OCI-LY1 (cell line): ENCODE measurements at regions not wholly inside any gene's neighbourhood (a gene's known extent, or its start where the extent isn't known, plus 50 kb on each side); places are given as distances from the start of the nearest gene placed in this dataset.

Experiments used
- H2AFZ ChIP-seq: fragments of 200-600 bp; sonication (generic), shearing (Covaris generic); 2 replicates; pipeline ENCODE4 v1.6.0; 2014; ENCODE audit warnings: antibody characterized with exemption, mild to moderate bottlenecking, low read length
- H3F3A ChIP-seq: fragments of 200-600 bp; sonication (generic), shearing (Covaris generic); 2 replicates; pipeline ENCODE4 v1.6.0; 2014; ENCODE audit warnings: mild to moderate bottlenecking, antibody characterized with exemption, low read length, moderate library complexity; ENCODE audit not compliant: insufficient read depth
- H3K27ac ChIP-seq: fragments of 200-600 bp; sonication (generic); 2 replicates; pipeline ENCODE4 v1.5.1; 2014; ENCODE audit warnings: low read length, mixed run types, mild to moderate bottlenecking, low read depth; ENCODE audit not compliant: poor library complexity, severe bottlenecking
- H3K27me3 ChIP-seq: fragments of 200-600 bp; sonication (generic); 2 replicates; pipeline ENCODE4 v1.6.0; 2014; ENCODE audit warnings: antibody characterized with exemption, mild to moderate bottlenecking, low read length, moderate library complexity; ENCODE audit not compliant: insufficient read depth
- H3K36me3 ChIP-seq: fragments of 200-600 bp; sonication (generic); 2 replicates; pipeline ENCODE4 v1.6.1; 2014; ENCODE audit warnings: mild to moderate bottlenecking, antibody characterized with exemption, low read length, moderate library complexity, mixed read lengths; ENCODE audit not compliant: insufficient read depth
- H3K4me1 ChIP-seq: fragments of 200-600 bp; sonication (generic); 2 replicates; pipeline ENCODE4 v1.5.1; 2014; ENCODE audit warnings: mild to moderate bottlenecking, low read length, moderate library complexity; ENCODE audit not compliant: insufficient read depth, severe bottlenecking
- H3K4me2 ChIP-seq: fragments of 200-600 bp; sonication (generic), shearing (Covaris generic); 2 replicates; pipeline ENCODE4 v1.6.1; 2014; ENCODE audit warnings: low read length
- H3K4me3 ChIP-seq: fragments of 200-600 bp; sonication (generic); 2 replicates; pipeline ENCODE4 v1.5.1; 2014; ENCODE audit warnings: low read length, low read depth, mild to moderate bottlenecking, mixed read lengths; ENCODE audit not compliant: poor library complexity, severe bottlenecking
- H3K79me2 ChIP-seq: fragments of 200-600 bp; shearing (Covaris generic); 2 replicates; pipeline ENCODE4 v1.6.1; 2016; ENCODE audit warnings: mixed run types, low read length, mixed read lengths; ENCODE audit not compliant: insufficient read depth
- H3K9ac ChIP-seq: fragments of 200-600 bp; sonication (generic), shearing (Covaris generic); 2 replicates; pipeline ENCODE4 v1.6.1; 2014; ENCODE audit warnings: mild to moderate bottlenecking, low read length, mixed read lengths
- H3K9me2 ChIP-seq: fragments of 200-600 bp; sonication (generic), shearing (Covaris generic); 2 replicates; pipeline ENCODE4 v1.6.1; 2014; ENCODE audit warnings: low read depth, mild to moderate bottlenecking, low read length, mixed read lengths
- H3K9me3 ChIP-seq: fragments of 200-600 bp; shearing (Covaris generic); 2 replicates; pipeline ENCODE4 v1.6.1; 2014; ENCODE audit warnings: low read length, mixed read lengths
- H4K20me1 ChIP-seq: fragments of 200-600 bp; sonication (generic), shearing (Covaris generic); 2 replicates; pipeline ENCODE4 v1.6.0; 2016; ENCODE audit warnings: mild to moderate bottlenecking, low read length; ENCODE audit not compliant: insufficient read depth
- EZH2 ChIP-seq: fragments of 200-600 bp; sonication (generic), shearing (Covaris generic); IDR thresholded peaks from 2 replicates; pipeline ENCODE4 v1.8.0; 2017; ENCODE audit warnings: borderline replicate concordance, mixed run types, mild to moderate bottlenecking, antibody characterized with exemption, low read length, moderate library complexity, mixed read lengths
- TF ChIP-seq, protein P1 (sequence below): fragments of 200-600 bp; sonication (generic), shearing (Covaris generic); IDR thresholded peaks from 2 replicates; pipeline ENCODE4 v1.5.1; 2017; ENCODE audit warnings: mild to moderate bottlenecking, antibody characterized with exemption, low read length, moderate library complexity, mixed read lengths

GRCh38 chr13:91126806-91127205, 220.7 kb upstream of the MIR17HG start:
- H3K27me3 ChIP-seq, result no peaks in the 10 kb centered on the region
- no peaks in the 10 kb centered on the region for H3K36me3 ChIP-seq
- no peak overlapping the region for H3K4me2 ChIP-seq
- no peaks in the 10 kb centered on the region for H4K20me1 ChIP-seq
- TF ChIP-seq, protein P1, sequence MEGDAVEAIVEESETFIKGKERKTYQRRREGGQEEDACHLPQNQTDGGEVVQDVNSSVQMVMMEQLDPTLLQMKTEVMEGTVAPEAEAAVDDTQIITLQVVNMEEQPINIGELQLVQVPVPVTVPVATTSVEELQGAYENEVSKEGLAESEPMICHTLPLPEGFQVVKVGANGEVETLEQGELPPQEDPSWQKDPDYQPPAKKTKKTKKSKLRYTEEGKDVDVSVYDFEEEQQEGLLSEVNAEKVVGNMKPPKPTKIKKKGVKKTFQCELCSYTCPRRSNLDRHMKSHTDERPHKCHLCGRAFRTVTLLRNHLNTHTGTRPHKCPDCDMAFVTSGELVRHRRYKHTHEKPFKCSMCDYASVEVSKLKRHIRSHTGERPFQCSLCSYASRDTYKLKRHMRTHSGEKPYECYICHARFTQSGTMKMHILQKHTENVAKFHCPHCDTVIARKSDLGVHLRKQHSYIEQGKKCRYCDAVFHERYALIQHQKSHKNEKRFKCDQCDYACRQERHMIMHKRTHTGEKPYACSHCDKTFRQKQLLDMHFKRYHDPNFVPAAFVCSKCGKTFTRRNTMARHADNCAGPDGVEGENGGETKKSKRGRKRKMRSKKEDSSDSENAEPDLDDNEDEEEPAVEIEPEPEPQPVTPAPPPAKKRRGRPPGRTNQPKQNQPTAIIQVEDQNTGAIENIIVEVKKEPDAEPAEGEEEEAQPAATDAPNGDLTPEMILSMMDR, result no peak
- H3K9me2 ChIP-seq, result no peaks in the 10 kb centered on the region
- no peak overlapping the region for H3K27ac ChIP-seq
- H3K4me1 ChIP-seq, result no peaks in the 10 kb centered on the region
- no peak overlapping the region for H3K9ac ChIP-seq
- no peaks in the 10 kb centered on the region for H3K79me2 ChIP-seq
- no peak overlapping the region for H3K4me3 ChIP-seq
- no peaks in the 10 kb centered on the region for H3F3A ChIP-seq
- no peaks in the 10 kb centered on the region for H3K9me3 ChIP-seq
- no peak overlapping the region for H2AFZ ChIP-seq

- Histone ChIP-seq H3K9me3 (no peaks in the 10 kb centered on the region), H3K27ac (no peak overlapping the region), H4K20me1 (no peaks in the 10 kb centered on the region), H3K9ac (no peak overlapping the region), H3K4me3 (no peak overlapping the region), H3K4me2 (no peak overlapping the region), H3K79me2 (no peaks in the 10 kb centered on the region), H3K4me1 (no peaks in the 10 kb centered on the region), H2AFZ (no peak overlapping the region), H3K27me3 (no peaks in the 10 kb centered on the region), H3K9me2 (no peaks in the 10 kb centered on the region), H3F3A (no peaks in the 10 kb centered on the region), H3K36me3 (no peaks in the 10 kb centered on the region)
- TF ChIP-seq, protein P1, result no peak
Observed at GRCh38 chr13:91127995-91128394, 219.5 kb upstream of the MIR17HG start.

DNA sequence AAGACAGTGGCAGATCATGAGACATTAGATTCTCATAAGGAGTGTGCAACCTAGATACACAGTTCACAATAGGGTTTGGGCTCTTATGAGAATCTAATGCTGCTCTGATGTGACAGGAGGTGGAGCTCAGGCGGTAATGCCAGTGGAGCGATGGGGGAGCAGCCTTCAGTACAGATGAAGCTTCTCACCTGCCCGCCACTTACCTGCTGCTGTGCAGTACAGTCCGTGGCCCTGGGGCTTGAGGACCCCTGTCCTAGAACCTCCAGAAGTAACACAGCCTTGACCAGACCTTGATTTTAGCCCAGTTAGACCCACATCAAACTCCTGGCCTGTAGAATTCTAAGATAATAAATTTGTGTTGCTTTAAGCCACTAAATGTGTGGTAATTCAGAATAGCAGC, 215.1 kb upstream of the MIR17HG start:
- no peaks in the 10 kb centered on the region for H3K9me3 ChIP-seq
- H3K4me3 ChIP-seq, result no peak overlapping the region
- no peaks in the 10 kb centered on the region for H3K4me1 ChIP-seq
- no peak overlapping the region for H3K4me2 ChIP-seq
- H3K9me2 ChIP-seq, result no peaks in the 10 kb centered on the region
- no peaks in the 10 kb centered on the region for H3K27me3 ChIP-seq
- no peaks in the 10 kb centered on the region for H3F3A ChIP-seq
- no peak overlapping the region for H3K9ac ChIP-seq
- H3K79me2 ChIP-seq, result no peaks in the 10 kb centered on the region
- TF ChIP-seq EZH2, result no peak
- TF ChIP-seq, protein P1, result no peak
- H2AFZ ChIP-seq, result no peak overlapping the region
- H3K36me3 ChIP-seq, result no peaks in the 10 kb centered on the region
- no peaks in the 10 kb centered on the region for H4K20me1 ChIP-seq
- no peak overlapping the region for H3K27ac ChIP-seq
